ENCODE measurements at regions not wholly inside any gene's neighbourhood (a gene's known extent, or its start where the extent isn't known, plus 50 kb on each side); places are given as distances from the start of the nearest gene placed in this dataset.
A peak's percentile ranks its signal among the peaks of the same experiment; 100 is the strongest.

GRCh38 chr5:68381909-68382308 is 166.4 kb downstream of the PIK3R1 start:
- no peaks in the 10 kb centered on the region for H3K9me3 Mint-ChIP-seq
- intact Hi-C loops (cut with micrococcal nuclease) = loop anchor here (1.0 kb wide), 1 partner anchor 52 kb away; no protein-coding TSS in a partner anchor
- peaks cover 25% of the 10 kb centered on the region for H3K4me1 Mint-ChIP-seq (ENCODE audit: low read depth)
- no peak overlapping the region for H3K4me3 Mint-ChIP-seq
- CTCF ChIA-PET = no interaction called here
- H3K27ac Mint-ChIP-seq = no peak overlapping the region
- no peaks in the 10 kb centered on the region for H3K36me3 Mint-ChIP-seq (ENCODE audit: low read depth)
- H3K27me3 Mint-ChIP-seq (ENCODE audit: low read depth) = peaks cover 2% of the 10 kb centered on the region
- no peak for DNase-seq

DNA sequence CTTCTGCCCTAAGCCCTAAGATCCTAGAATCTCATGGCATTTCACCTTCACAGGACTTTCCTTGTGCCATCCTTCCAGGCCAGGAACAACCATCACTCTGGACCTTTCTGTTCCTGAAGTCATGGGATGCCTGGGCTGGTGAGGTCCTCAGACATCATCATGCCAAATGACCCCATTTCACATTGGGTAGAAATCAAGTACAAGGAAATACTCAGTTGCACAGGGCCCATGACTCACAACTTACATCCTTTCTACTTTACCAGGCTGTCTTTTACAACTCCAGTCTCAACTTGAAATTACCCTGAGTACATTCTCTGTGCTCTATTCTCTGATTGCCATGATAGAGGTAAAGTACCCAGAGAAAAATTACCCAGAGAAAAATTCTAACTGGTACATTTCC is 167.1 kb downstream of the PIK3R1 start:
- no peak overlapping the region for H3K4me3 Mint-ChIP-seq
- H3K4me1 Mint-ChIP-seq (ENCODE audit: low read depth) = peaks cover 25% of the 10 kb centered on the region
- CTCF ChIA-PET = no interaction called here
- peaks cover 2% of the 10 kb centered on the region for H3K27me3 Mint-ChIP-seq (ENCODE audit: low read depth)
- no peaks in the 10 kb centered on the region for H3K36me3 Mint-ChIP-seq (ENCODE audit: low read depth)
- no peaks in the 10 kb centered on the region for H3K9me3 Mint-ChIP-seq
- no peak for DNase-seq
- H3K27ac Mint-ChIP-seq = no peak overlapping the region
- intact Hi-C loops (cut with micrococcal nuclease) = no loop called here

- Mint-ChIP-seq H3K9me3 (no peaks in the 10 kb centered on the region), H3K27ac (no peak overlapping the region), H3K4me1 (ENCODE audit: low read depth) (peaks cover 21% of the 10 kb centered on the region), H3K27me3 (ENCODE audit: low read depth) (no peaks in the 10 kb centered on the region), H3K4me3 (no peak overlapping the region), H3K36me3 (ENCODE audit: low read depth) (no peaks in the 10 kb centered on the region)
- CTCF ChIA-PET = interaction anchor here (0.7 to 1.1 kb wide), 2 partner anchors 24 to 83 kb away, joined by 3 read pairs; no protein-coding TSS in a partner anchor
- no peak for DNase-seq
- intact Hi-C loops (cut with micrococcal nuclease) = no loop called here
Measured at GRCh38 chr5:68383888-68384310, 168.3 kb downstream of the PIK3R1 start.

DNA sequence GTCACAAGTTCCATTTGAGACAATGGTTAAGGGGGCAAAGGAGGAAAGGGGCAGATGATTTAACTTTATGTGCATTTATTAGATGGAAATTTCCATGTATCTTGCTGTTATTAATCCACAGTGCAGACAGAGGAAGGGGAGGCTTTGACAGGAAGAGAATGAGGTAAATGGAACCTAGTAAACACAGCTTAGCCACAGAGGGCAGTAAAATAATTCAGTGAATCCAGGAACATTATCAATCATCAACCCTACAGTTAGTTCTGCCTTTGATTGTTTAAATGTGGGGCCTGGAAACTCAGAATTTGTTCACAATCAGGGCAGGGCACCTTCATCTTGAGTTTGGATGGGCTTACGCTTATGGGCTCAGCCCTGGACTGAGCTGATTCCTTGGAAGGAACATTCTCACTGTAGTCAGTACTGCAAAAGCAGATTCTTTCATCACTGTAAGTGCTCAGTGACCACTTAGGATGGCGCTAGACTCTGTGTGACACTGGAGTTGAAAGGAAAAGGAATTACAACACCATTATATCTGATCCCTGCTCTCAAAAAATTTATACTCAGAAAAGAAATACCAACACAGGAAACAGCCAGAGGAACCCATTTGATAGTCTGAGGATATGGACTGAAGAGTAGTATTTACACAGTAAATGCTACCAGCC is 169.5 kb downstream of the PIK3R1 start:
- CTCF ChIA-PET = no interaction called here
- Mint-ChIP-seq H3K27me3 (ENCODE audit: low read depth) (no peaks in the 10 kb centered on the region), H3K9me3 (no peaks in the 10 kb centered on the region), H3K27ac (no peak overlapping the region), H3K4me1 (ENCODE audit: low read depth) (peaks cover 21% of the 10 kb centered on the region), H3K4me3 (no peak overlapping the region), H3K36me3 (ENCODE audit: low read depth) (no peaks in the 10 kb centered on the region)
- intact Hi-C loops (cut with micrococcal nuclease) = no loop called here
- DNase-seq = no peak

GRCh38 chr5:68385936-68386335 is 170.4 kb downstream of the PIK3R1 start:
- Mint-ChIP-seq H3K4me1 (ENCODE audit: low read depth) (peaks cover 20% of the 10 kb centered on the region), H3K4me3 (no peak overlapping the region), H3K27ac (no peak overlapping the region), H3K9me3 (no peaks in the 10 kb centered on the region), H3K27me3 (ENCODE audit: low read depth) (no peaks in the 10 kb centered on the region), H3K36me3 (ENCODE audit: low read depth) (no peaks in the 10 kb centered on the region)
- no peak for DNase-seq
- intact Hi-C loops (cut with micrococcal nuclease) = no loop called here
- CTCF ChIA-PET = no interaction called here

- DNase-seq = no peak
- no peak overlapping the region for H3K27ac Mint-ChIP-seq
- intact Hi-C loops (cut with micrococcal nuclease) = no loop called here
- CTCF ChIA-PET = no interaction called here
- peaks cover 12% of the 10 kb centered on the region for H3K4me1 Mint-ChIP-seq (ENCODE audit: low read depth)
- H3K4me3 Mint-ChIP-seq = no peak overlapping the region
- H3K9me3 Mint-ChIP-seq = peaks cover 3% of the 10 kb centered on the region
- no peaks in the 10 kb centered on the region for H3K36me3 Mint-ChIP-seq (ENCODE audit: low read depth)
- no peaks in the 10 kb centered on the region for H3K27me3 Mint-ChIP-seq (ENCODE audit: low read depth)
Measured at GRCh38 chr5:68387074-68387796, 171.7 kb downstream of the PIK3R1 start.

GRCh38 chr5:68389618-68390017 is 174.1 kb downstream of the PIK3R1 start:
- Mint-ChIP-seq H3K9me3 (peaks cover 3% of the 10 kb centered on the region), H3K4me3 (no peak overlapping the region), H3K27ac (no peak overlapping the region), H3K4me1 (ENCODE audit: low read depth) (peaks cover 8% of the 10 kb centered on the region), H3K36me3 (ENCODE audit: low read depth) (no peaks in the 10 kb centered on the region), H3K27me3 (ENCODE audit: low read depth) (no peaks in the 10 kb centered on the region)
- intact Hi-C loops (cut with micrococcal nuclease) = no loop called here
- DNase-seq = no peak
- CTCF ChIA-PET = no interaction called here

- DNase-seq = no peak
- CTCF ChIA-PET = interaction anchor here (0.7 kb wide), 2 partner anchors 111 to 530 kb away, joined by 4 read pairs; no protein-coding TSS in a partner anchor
- no peak overlapping the region for H3K27ac Mint-ChIP-seq
- H3K27me3 Mint-ChIP-seq (ENCODE audit: low read depth) = no peaks in the 10 kb centered on the region
- H3K4me3 Mint-ChIP-seq = no peak overlapping the region
- H3K4me1 Mint-ChIP-seq (ENCODE audit: low read depth) = no peaks in the 10 kb centered on the region
- intact Hi-C loops (cut with micrococcal nuclease) = no loop called here
- no peaks in the 10 kb centered on the region for H3K36me3 Mint-ChIP-seq (ENCODE audit: low read depth)
- H3K9me3 Mint-ChIP-seq = peaks cover 4% of the 10 kb centered on the region
Measured at GRCh38 chr5:68392617-68393016, 177.1 kb downstream of the PIK3R1 start.

DNA sequence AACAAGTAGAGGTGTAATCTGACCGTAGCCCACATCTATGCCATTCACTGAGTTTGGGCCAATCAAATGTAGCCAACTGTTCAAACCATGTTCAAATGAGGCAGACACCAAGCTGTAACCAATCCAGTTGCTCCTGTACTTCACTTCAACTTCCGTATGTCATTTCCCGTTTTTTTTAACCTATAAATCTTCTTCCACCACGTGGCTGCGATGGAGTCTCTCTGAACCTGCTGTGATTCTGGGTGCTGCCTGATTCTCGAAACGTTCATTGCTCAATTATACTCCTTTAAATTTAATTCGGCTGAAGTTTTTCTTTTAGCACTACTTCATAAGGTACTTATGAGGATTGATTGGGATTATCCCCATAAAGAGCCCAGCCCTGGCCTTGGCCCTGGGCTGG is 179.7 kb downstream of the PIK3R1 start:
- Mint-ChIP-seq H3K27me3 (ENCODE audit: low read depth) (no peaks in the 10 kb centered on the region), H3K4me1 (ENCODE audit: low read depth) (peaks cover 10% of the 10 kb centered on the region), H3K27ac (no peak overlapping the region), H3K4me3 (no peak overlapping the region), H3K36me3 (ENCODE audit: low read depth) (no peaks in the 10 kb centered on the region), H3K9me3 (peaks cover 4% of the 10 kb centered on the region)
- no peak for DNase-seq
- CTCF ChIA-PET = no interaction called here
- intact Hi-C loops (cut with micrococcal nuclease) = no loop called here

- peaks cover 4% of the 10 kb centered on the region for H3K9me3 Mint-ChIP-seq
- no peak overlapping the region for H3K4me3 Mint-ChIP-seq
- H3K27me3 Mint-ChIP-seq (ENCODE audit: low read depth) = no peaks in the 10 kb centered on the region
- DNase-seq = no peak
- H3K27ac Mint-ChIP-seq = no peak overlapping the region
- H3K4me1 Mint-ChIP-seq (ENCODE audit: low read depth) = peaks cover 10% of the 10 kb centered on the region
- intact Hi-C loops (cut with micrococcal nuclease) = no loop called here
- H3K36me3 Mint-ChIP-seq (ENCODE audit: low read depth) = no peaks in the 10 kb centered on the region
- CTCF ChIA-PET = no interaction called here
Measured at GRCh38 chr5:68395926-68396511, 180.5 kb downstream of the PIK3R1 start.

- CTCF ChIA-PET = no interaction called here
- Mint-ChIP-seq H3K36me3 (ENCODE audit: low read depth) (no peaks in the 10 kb centered on the region), H3K27me3 (ENCODE audit: low read depth) (no peaks in the 10 kb centered on the region), H3K4me3 (no peak overlapping the region), H3K9me3 (peaks cover 6% of the 10 kb centered on the region), H3K27ac (no peak overlapping the region), H3K4me1 (ENCODE audit: low read depth) (peaks cover 10% of the 10 kb centered on the region)
- intact Hi-C loops (cut with micrococcal nuclease) = no loop called here
- no peak for DNase-seq
Measured at GRCh38 chr5:68396722-68397121, 181.2 kb downstream of the PIK3R1 start.

DNA sequence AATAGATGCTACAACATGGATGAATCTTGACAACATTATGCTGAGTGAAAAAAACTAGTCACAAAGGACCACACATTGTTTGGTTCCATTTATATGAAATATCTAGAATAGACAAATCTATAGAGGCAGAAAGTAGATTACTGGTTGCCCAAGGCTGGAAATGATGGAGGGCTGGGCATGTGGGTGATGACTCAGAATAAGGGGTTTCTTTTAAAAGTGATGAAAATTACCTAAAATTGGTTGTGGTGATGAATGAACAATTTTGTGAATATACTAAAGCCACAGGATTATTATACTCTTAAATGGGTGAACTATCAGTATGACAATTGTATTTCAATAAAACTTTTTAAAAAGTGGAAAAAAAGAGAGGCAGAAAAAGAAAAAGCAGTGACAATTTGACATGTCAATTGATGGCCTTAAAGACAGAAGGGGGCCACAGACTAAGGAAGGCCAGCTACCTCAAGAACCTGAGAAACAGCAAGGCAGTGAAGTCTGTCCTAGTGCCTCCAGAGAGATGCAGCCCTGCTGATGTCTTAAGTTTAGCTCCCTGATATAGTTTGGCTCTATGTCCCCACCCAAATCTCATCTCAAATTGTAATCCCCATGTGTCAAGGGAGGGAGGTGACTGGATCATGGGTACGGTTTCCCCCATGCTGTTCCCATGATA is 182.7 kb downstream of the PIK3R1 start:
- intact Hi-C loops (cut with micrococcal nuclease) = no loop called here
- peak; percentile 18 for DNase-seq
- no peaks in the 10 kb centered on the region for H3K27me3 Mint-ChIP-seq (ENCODE audit: low read depth)
- no peak overlapping the region for H3K4me3 Mint-ChIP-seq
- H3K9me3 Mint-ChIP-seq = peaks cover 3% of the 10 kb centered on the region
- H3K4me1 Mint-ChIP-seq (ENCODE audit: low read depth) = peaks cover 10% of the 10 kb centered on the region
- H3K36me3 Mint-ChIP-seq (ENCODE audit: low read depth) = no peaks in the 10 kb centered on the region
- CTCF ChIA-PET = no interaction called here
- no peak overlapping the region for H3K27ac Mint-ChIP-seq

Data from activated naive CD4-positive, alpha-beta T cell treated with anti-CD3 and anti-CD28 coated beads for 36 hours (primary cell).